Colonic mucosa (tissue), 4 donors: ENCODE measurements at regions not wholly inside any gene's neighbourhood (a gene's known extent, or its start where the extent isn't known, plus 50 kb on each side); places are given as distances from the start of the nearest gene placed in this dataset.

Source experiments
- DNase-seq: peaks from one replicate; pipeline ENCODE4 v3.0.0-alpha.2; 2020
- H3K27ac ChIP-seq: fragments of 200-600 bp; one replicate; pipeline ENCODE4 v1.8.0; 2021
- H3K27me3 ChIP-seq: fragments of 200-600 bp; one replicate; pipeline ENCODE4 v1.8.0; 2021
- H3K36me3 ChIP-seq: fragments of 200-600 bp; one replicate; pipeline ENCODE4 v1.8.0; 2021
- H3K4me1 ChIP-seq: fragments of 200-600 bp; one replicate; pipeline ENCODE4 v1.8.0; 2021; ENCODE audit warnings: mild to moderate bottlenecking
- H3K4me3 ChIP-seq: fragments of 200-600 bp; one replicate; pipeline ENCODE4 v1.8.0; 2021
- H3K9ac ChIP-seq, 2 donors: one replicate each; pipeline ENCODE4 v1.7.0; 2013; ENCODE audit warnings: control low read depth in 2 of 2, low read depth in 2 of 2, low read length in 2 of 2
- H3K9me3 ChIP-seq: fragments of 200-600 bp; one replicate; pipeline ENCODE4 v1.8.0; 2021
- CTCF ChIP-seq: fragments of 200-600 bp; IDR thresholded peaks from one replicate; pipeline ENCODE4 v1.8.0; 2022; ENCODE audit warnings: antibody characterized with exemption, mild to moderate bottlenecking
- intact Hi-C: fragments of 100-400 bp; cut with DNase I; formaldehyde crosslinking; loops from one replicate; pipeline ENCODE4 v1.14.1; 2022
- donor health status: healthy.
- donor health status: DM: no; HTN: no; CAD: no.
- donor health status: DM: no; HTN: no; CAD: no.

GRCh38 chr9:4933861-4934260 is 51.2 kb upstream of the JAK2 start:
- Histone ChIP-seq H3K27me3 (no peaks in the 10 kb centered on the region), H3K9ac (no peak overlapping the region), H3K36me3 (no peaks in the 10 kb centered on the region), H3K27ac (no peak overlapping the region), H3K4me1 (no peaks in the 10 kb centered on the region), H3K9me3 (no peaks in the 10 kb centered on the region), H3K4me3 (no peak overlapping the region)
- no peak for DNase-seq
- TF ChIP-seq CTCF: no peak
- intact Hi-C loops: no loop called here

GRCh38 chr9:4935001-4935672 is 49.9 kb upstream of the JAK2 start:
- H3K36me3 ChIP-seq: no peaks in the 10 kb centered on the region
- no peaks in the 10 kb centered on the region for H3K4me1 ChIP-seq
- no peak overlapping the region for H3K27ac ChIP-seq
- H3K9ac ChIP-seq: no peak overlapping the region
- no peak overlapping the region for H3K4me3 ChIP-seq
- no peaks in the 10 kb centered on the region for H3K27me3 ChIP-seq
- TF ChIP-seq CTCF: no peak
- H3K9me3 ChIP-seq: no peaks in the 10 kb centered on the region
- intact Hi-C loops: no loop called here
- DNase-seq: no peak
